SK-N-SH (cell line): ENCODE measurements at regions not wholly inside any gene's neighbourhood (a gene's known extent, or its start where the extent isn't known, plus 50 kb on each side); places are given as distances from the start of the nearest gene placed in this dataset.

Experiments used
- CTCF ChIA-PET: fragments of 300-600, 350-600 bp; formaldehyde crosslinking; extraction: SDS; loops from one replicate; lab custom pipeline; 2021; lab: Yijun Ruan, JAX
- POLR2A ChIA-PET: fragments of 350-600 bp; sonication (Branson Sonifier 250); formaldehyde crosslinking; extraction: SDS; loops from one replicate; lab custom pipeline; 2020; ENCODE audit warnings: antibody characterized with exemption, inconsistent platforms; lab: Yijun Ruan, JAX
- DNase-seq: peaks from one replicate; pipeline ENCODE4 v3.0.0; 2012
- H2AFZ ChIP-seq: fragments of 200-600 bp; sonication (generic); 2 replicates; pipeline ENCODE4 v1.8.1; 2016; ENCODE audit warnings: antibody characterized with exemption, mild to moderate bottlenecking, low read depth
- H3F3A ChIP-seq: fragments of 200-600 bp; sonication (generic); replicated peaks from 2 replicates; pipeline ENCODE3; 2016; ENCODE audit warnings: antibody characterized with exemption, mild to moderate bottlenecking; ENCODE audit not compliant: insufficient read depth
- H3K27ac ChIP-seq, 2 experiments: fragments of 200-500 bp in 1 of 2; fragments of 200-600 bp in 1 of 2; sonication (Bioruptor generic) in 1 of 2; sonication (generic), shearing (Covaris generic) in 1 of 2; 2 replicates each; pipeline versions ENCODE4 v1.5.1 to v1.6.1; 2014 to 2016; ENCODE audit warnings: low read depth in 2 of 2, inconsistent platforms in 1 of 2, low read length in 1 of 2, mild to moderate bottlenecking in 1 of 2, mixed read lengths in 1 of 2
- H3K27me3 ChIP-seq: fragments of 200-600 bp; sonication (generic), shearing (Covaris generic); 2 replicates; pipeline ENCODE4 v1.6.1; 2016; ENCODE audit warnings: mixed run types; ENCODE audit not compliant: insufficient read depth
- H3K36me3 ChIP-seq, 2 experiments: fragments of 200-500 bp in 1 of 2; fragments of 200-600 bp in 1 of 2; sonication (Bioruptor generic) in 1 of 2; sonication (generic) in 1 of 2; replicated peaks in 1 of 2; 2 replicates each; pipeline versions ENCODE3 to v1.5.1; 2014 to 2016; ENCODE audit warnings: low read length in 1 of 2, mild to moderate bottlenecking in 1 of 2; ENCODE audit not compliant: insufficient read depth in 2 of 2, control insufficient read depth in 1 of 2
- H3K4me1 ChIP-seq, 2 experiments: fragments of 200-500 bp in 1 of 2; fragments of 200-600 bp in 1 of 2; sonication (Bioruptor generic) in 1 of 2; sonication (generic), shearing (Covaris generic) in 1 of 2; 2 replicates each; pipeline versions ENCODE4 v1.5.1 to v1.6.1; 2014 to 2016; ENCODE audit warnings: low read depth in 1 of 2, low read length in 1 of 2, mixed run types in 1 of 2; ENCODE audit not compliant: insufficient read depth in 2 of 2, control insufficient read depth in 1 of 2
- H3K4me2 ChIP-seq: fragments of 200-600 bp; sonication (generic), shearing (Covaris generic); 2 replicates; pipeline ENCODE4 v1.6.1; 2017; ENCODE audit warnings: mixed run types
- H3K4me3 ChIP-seq, 2 experiments: fragments of 200-500 bp in 1 of 2; fragments of 200-600 bp in 1 of 2; sonication (Bioruptor generic) in 1 of 2; sonication (generic), shearing (Covaris generic) in 1 of 2; 2 replicates each; pipeline versions ENCODE4 v1.5.1 to v1.8.1; 2014 to 2016; ENCODE audit warnings: low read depth in 2 of 2, inconsistent platforms in 1 of 2, low read length in 1 of 2, mild to moderate bottlenecking in 1 of 2, mixed read lengths in 1 of 2, moderate library complexity in 1 of 2
- H3K79me2 ChIP-seq: fragments of 200-600 bp; sonication (generic); 2 replicates; pipeline ENCODE4 v1.8.1; 2017; ENCODE audit warnings: mild to moderate bottlenecking; ENCODE audit not compliant: insufficient read depth
- H3K9ac ChIP-seq: fragments of 200-600 bp; sonication (generic); 2 replicates; pipeline ENCODE4 v1.6.1; 2017; ENCODE audit warnings: mixed run types
- H3K9me2 ChIP-seq: fragments of 200-600 bp; sonication (generic); 2 replicates; pipeline ENCODE4 v1.6.1; 2017; ENCODE audit warnings: mixed run types
- H3K9me3 ChIP-seq: fragments of 200-600 bp; sonication (generic); 2 replicates; pipeline ENCODE4 v1.6.1; 2017; ENCODE audit warnings: mixed run types, mild to moderate bottlenecking, moderate library complexity
- H4K20me1 ChIP-seq: fragments of 200-600 bp; sonication (generic); 2 replicates; pipeline ENCODE4 v1.6.1; 2017; ENCODE audit warnings: mild to moderate bottlenecking, mixed run types; ENCODE audit not compliant: insufficient read depth
- EP300 ChIP-seq, 2 experiments: IDR thresholded peaks; 2 replicates each; pipeline versions ENCODE4 v1.4.0 to v1.6.1; 2012; ENCODE audit warnings: borderline replicate concordance in 1 of 2, low read depth in 1 of 2, low read length in 1 of 2
- EZH2phosphoT487 ChIP-seq: fragments of 200-600 bp; sonication (generic); IDR thresholded peaks from 2 replicates; pipeline ENCODE4 v1.6.1; 2017; ENCODE audit warnings: low read depth, mixed run types, mild to moderate bottlenecking, antibody characterized with exemption, moderate library complexity, borderline replicate concordance
- FOXJ3 ChIP-seq: sonication (generic); formaldehyde crosslinking; IDR thresholded peaks from 2 replicates; pipeline ENCODE4 v1.5.1; 2020; ENCODE audit warnings: mild to moderate bottlenecking, missing genetic modification reagents
- FOXM1 ChIP-seq: IDR thresholded peaks from 2 replicates; pipeline ENCODE4 v1.4.0; 2012; ENCODE audit warnings: low read depth, mild to moderate bottlenecking
- JUND ChIP-seq: IDR thresholded peaks from 2 replicates; pipeline ENCODE4 v1.4.0; 2012
- MXI1 ChIP-seq: IDR thresholded peaks from 2 replicates; pipeline ENCODE4 v1.6.1; 2012; ENCODE audit warnings: mild to moderate bottlenecking, low read depth, low read length, improper control_type of control experiment
- NRF1 ChIP-seq: IDR thresholded peaks from 2 replicates; pipeline ENCODE4 v1.6.1; 2012; ENCODE audit warnings: low read depth, mild to moderate bottlenecking, low read length
- RAD21 ChIP-seq: IDR thresholded peaks from 2 replicates; pipeline ENCODE4 v1.6.1; 2012; ENCODE audit warnings: mild to moderate bottlenecking, low read length
- RCOR1 ChIP-seq: fragments of 150-350 bp; IDR thresholded peaks from 2 replicates; pipeline ENCODE4 v1.6.1; 2017; ENCODE audit warnings: antibody characterized with exemption, low read length
- RXRA ChIP-seq: IDR thresholded peaks from 2 replicates; pipeline ENCODE4 v1.4.0; 2012; ENCODE audit warnings: low read depth, mild to moderate bottlenecking, borderline replicate concordance
- SIN3A ChIP-seq: IDR thresholded peaks from 2 replicates; pipeline ENCODE4 v1.6.1; 2012; ENCODE audit warnings: low read depth, mild to moderate bottlenecking, low read length, moderate library complexity, borderline replicate concordance
- TAF1 ChIP-seq: IDR thresholded peaks from 2 replicates; pipeline ENCODE4 v1.6.1; 2012; ENCODE audit warnings: low read depth, mild to moderate bottlenecking, low read length, moderate library complexity, borderline replicate concordance
- TCF12 ChIP-seq: IDR thresholded peaks from 2 replicates; pipeline ENCODE4 v1.4.0; 2012
- TEAD4 ChIP-seq: IDR thresholded peaks from 2 replicates; pipeline ENCODE4 v1.4.0; 2012; ENCODE audit warnings: mild to moderate bottlenecking, borderline replicate concordance; ENCODE audit not compliant: insufficient read depth
- WGBS: methylation state at CpG from one replicate; pipeline ENCODE4 v1.1.6; 2017; ENCODE audit warnings: low lambda C conversion rate; 5-methylcytosine and 5-hydroxymethylcytosine counted together
- TF ChIP-seq, protein P1 (sequence below): fragments of 200-600 bp; sonication (generic); IDR thresholded peaks from 2 replicates; pipeline ENCODE4 v1.6.1; 2017; ENCODE audit warnings: antibody characterized with exemption, mild to moderate bottlenecking, moderate library complexity
- TF ChIP-seq, protein P2 (sequence below): IDR thresholded peaks from 2 replicates; pipeline ENCODE4 v1.4.0; 2012; ENCODE audit warnings: low read depth, borderline replicate concordance
- TF ChIP-seq, protein P3 (sequence below): IDR thresholded peaks from 2 replicates; pipeline ENCODE4 v1.6.1; 2012; ENCODE audit warnings: mild to moderate bottlenecking, low read depth, low read length, moderate library complexity
- TF ChIP-seq, protein P4 (sequence below): IDR thresholded peaks from 2 replicates; pipeline ENCODE4; 2012
- TF ChIP-seq, protein P5 (sequence below): IDR thresholded peaks from 2 replicates; pipeline ENCODE4 v1.4.0; 2012; ENCODE audit warnings: low read depth, borderline replicate concordance

DNA sequence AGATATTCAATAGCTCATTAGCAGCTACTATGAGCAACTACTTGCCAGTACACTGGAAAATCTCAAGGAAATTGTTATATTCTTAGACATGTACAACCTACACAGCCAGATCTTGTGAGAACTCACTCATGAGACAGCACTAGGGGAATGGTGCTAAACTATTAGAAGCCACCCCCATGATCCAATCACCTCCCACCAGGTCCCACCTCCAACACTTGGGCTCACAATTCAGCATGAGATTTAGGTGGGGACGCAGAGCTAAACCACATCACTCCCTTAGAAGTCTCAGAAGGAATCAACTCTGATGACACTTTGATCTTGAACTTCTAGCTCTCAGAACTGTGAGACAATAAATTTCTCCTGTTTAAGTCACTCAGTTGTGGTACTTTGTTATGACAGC lies 418.3 kb upstream of the SPHKAP start (continued):
- TF ChIP-seq, protein P1, sequence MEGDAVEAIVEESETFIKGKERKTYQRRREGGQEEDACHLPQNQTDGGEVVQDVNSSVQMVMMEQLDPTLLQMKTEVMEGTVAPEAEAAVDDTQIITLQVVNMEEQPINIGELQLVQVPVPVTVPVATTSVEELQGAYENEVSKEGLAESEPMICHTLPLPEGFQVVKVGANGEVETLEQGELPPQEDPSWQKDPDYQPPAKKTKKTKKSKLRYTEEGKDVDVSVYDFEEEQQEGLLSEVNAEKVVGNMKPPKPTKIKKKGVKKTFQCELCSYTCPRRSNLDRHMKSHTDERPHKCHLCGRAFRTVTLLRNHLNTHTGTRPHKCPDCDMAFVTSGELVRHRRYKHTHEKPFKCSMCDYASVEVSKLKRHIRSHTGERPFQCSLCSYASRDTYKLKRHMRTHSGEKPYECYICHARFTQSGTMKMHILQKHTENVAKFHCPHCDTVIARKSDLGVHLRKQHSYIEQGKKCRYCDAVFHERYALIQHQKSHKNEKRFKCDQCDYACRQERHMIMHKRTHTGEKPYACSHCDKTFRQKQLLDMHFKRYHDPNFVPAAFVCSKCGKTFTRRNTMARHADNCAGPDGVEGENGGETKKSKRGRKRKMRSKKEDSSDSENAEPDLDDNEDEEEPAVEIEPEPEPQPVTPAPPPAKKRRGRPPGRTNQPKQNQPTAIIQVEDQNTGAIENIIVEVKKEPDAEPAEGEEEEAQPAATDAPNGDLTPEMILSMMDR, result no peak
- TF ChIP-seq RCOR1 (no peak), TCF12 (no peak)
- TF ChIP-seq, protein P2, sequence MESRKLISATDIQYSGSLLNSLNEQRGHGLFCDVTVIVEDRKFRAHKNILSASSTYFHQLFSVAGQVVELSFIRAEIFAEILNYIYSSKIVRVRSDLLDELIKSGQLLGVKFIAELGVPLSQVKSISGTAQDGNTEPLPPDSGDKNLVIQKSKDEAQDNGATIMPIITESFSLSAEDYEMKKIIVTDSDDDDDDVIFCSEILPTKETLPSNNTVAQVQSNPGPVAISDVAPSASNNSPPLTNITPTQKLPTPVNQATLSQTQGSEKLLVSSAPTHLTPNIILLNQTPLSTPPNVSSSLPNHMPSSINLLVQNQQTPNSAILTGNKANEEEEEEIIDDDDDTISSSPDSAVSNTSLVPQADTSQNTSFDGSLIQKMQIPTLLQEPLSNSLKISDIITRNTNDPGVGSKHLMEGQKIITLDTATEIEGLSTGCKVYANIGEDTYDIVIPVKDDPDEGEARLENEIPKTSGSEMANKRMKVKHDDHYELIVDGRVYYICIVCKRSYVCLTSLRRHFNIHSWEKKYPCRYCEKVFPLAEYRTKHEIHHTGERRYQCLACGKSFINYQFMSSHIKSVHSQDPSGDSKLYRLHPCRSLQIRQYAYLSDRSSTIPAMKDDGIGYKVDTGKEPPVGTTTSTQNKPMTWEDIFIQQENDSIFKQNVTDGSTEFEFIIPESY, result no peak
- TF ChIP-seq, protein P3, sequence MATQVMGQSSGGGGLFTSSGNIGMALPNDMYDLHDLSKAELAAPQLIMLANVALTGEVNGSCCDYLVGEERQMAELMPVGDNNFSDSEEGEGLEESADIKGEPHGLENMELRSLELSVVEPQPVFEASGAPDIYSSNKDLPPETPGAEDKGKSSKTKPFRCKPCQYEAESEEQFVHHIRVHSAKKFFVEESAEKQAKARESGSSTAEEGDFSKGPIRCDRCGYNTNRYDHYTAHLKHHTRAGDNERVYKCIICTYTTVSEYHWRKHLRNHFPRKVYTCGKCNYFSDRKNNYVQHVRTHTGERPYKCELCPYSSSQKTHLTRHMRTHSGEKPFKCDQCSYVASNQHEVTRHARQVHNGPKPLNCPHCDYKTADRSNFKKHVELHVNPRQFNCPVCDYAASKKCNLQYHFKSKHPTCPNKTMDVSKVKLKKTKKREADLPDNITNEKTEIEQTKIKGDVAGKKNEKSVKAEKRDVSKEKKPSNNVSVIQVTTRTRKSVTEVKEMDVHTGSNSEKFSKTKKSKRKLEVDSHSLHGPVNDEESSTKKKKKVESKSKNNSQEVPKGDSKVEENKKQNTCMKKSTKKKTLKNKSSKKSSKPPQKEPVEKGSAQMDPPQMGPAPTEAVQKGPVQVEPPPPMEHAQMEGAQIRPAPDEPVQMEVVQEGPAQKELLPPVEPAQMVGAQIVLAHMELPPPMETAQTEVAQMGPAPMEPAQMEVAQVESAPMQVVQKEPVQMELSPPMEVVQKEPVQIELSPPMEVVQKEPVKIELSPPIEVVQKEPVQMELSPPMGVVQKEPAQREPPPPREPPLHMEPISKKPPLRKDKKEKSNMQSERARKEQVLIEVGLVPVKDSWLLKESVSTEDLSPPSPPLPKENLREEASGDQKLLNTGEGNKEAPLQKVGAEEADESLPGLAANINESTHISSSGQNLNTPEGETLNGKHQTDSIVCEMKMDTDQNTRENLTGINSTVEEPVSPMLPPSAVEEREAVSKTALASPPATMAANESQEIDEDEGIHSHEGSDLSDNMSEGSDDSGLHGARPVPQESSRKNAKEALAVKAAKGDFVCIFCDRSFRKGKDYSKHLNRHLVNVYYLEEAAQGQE, result no peak

DNA sequence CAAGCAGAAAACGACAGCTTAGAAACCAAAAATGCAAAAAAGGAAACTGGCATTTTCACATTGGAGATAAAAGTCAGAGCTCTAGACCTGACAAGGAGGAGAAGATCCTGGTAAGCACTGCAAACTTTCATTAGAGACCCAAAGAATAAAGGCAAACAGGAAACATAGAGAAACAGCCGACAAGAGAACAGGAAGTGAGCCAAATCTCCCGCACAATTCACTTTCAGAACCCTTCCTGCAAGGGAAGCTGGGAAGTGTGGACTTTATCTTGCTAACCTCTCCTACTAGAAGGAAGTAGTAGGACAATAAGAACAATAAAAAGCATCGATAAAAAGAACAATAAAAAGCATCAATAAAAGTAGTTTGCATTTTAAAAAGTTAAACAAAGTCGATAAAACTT lies 417.8 kb upstream of the SPHKAP start:
- no peak overlapping the region; a peak in 1 of 4 replicates for H3K27ac ChIP-seq
- DNase-seq, result no peak
- no peaks in the 10 kb centered on the region for H3K9me2 ChIP-seq
- POLR2A ChIA-PET, result no interaction called here
- H3F3A ChIP-seq, result no peaks in the 10 kb centered on the region
- H3K4me3 ChIP-seq, result no peak overlapping the region
- no peaks in the 10 kb centered on the region for H3K4me1 ChIP-seq
- H3K79me2 ChIP-seq, result no peaks in the 10 kb centered on the region
- WGBS, result 38% methylated on average over 5 of the region's 5 CpGs
- no peaks in the 10 kb centered on the region for H3K36me3 ChIP-seq
- no peaks in the 10 kb centered on the region for H3K9me3 ChIP-seq
- peak overlapping the region; percentile 62 for H2AFZ ChIP-seq
- H4K20me1 ChIP-seq, result no peaks in the 10 kb centered on the region
- CTCF ChIA-PET, result no interaction called here
- no peak overlapping the region for H3K4me2 ChIP-seq
- H3K27me3 ChIP-seq, result no peaks in the 10 kb centered on the region
- H3K9ac ChIP-seq, result no peak overlapping the region
- no peak for TF ChIP-seq NRF1
- TF ChIP-seq EZH2phosphoT487, result no peak
- no peak for TF ChIP-seq TEAD4
- TF ChIP-seq TAF1, result no peak
- TF ChIP-seq MXI1, result no peak
- TF ChIP-seq, protein P3, result no peak
- TF ChIP-seq RAD21, result no peak
- TF ChIP-seq, protein P4, sequence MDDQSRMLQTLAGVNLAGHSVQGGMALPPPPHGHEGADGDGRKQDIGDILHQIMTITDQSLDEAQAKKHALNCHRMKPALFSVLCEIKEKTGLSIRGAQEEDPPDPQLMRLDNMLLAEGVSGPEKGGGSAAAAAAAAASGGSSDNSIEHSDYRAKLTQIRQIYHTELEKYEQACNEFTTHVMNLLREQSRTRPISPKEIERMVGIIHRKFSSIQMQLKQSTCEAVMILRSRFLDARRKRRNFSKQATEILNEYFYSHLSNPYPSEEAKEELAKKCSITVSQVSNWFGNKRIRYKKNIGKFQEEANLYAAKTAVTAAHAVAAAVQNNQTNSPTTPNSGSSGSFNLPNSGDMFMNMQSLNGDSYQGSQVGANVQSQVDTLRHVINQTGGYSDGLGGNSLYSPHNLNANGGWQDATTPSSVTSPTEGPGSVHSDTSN, result no peak
- no peak for TF ChIP-seq FOXM1
- TF ChIP-seq, protein P5, sequence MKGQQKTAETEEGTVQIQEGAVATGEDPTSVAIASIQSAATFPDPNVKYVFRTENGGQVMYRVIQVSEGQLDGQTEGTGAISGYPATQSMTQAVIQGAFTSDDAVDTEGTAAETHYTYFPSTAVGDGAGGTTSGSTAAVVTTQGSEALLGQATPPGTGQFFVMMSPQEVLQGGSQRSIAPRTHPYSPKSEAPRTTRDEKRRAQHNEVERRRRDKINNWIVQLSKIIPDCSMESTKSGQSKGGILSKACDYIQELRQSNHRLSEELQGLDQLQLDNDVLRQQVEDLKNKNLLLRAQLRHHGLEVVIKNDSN, result no peak
- TF ChIP-seq SIN3A, result no peak
- TF ChIP-seq JUND, result no peak
- no peak for TF ChIP-seq FOXJ3 (CRISPR knock-in tag)
- no peak for TF ChIP-seq RXRA
- no peak for TF ChIP-seq TCF12
- no peak for TF ChIP-seq EP300 (IDR thresholded peaks at IDR 0.05; ENCODE audit: borderline replicate concordance in 1 of 2, low read depth in 1 of 2, low read length in 1 of 2)
